Mesothelial cell of epicardium (in vitro differentiated cells): ENCODE measurements at regions not wholly inside any gene's neighbourhood (a gene's known extent, or its start where the extent isn't known, plus 50 kb on each side); places are given as distances from the start of the nearest gene placed in this dataset.

Source experiments
- DNase-seq, 2 experiments: peaks; one replicate each; pipeline ENCODE4 v3.0.0; 2021; ENCODE audit warnings: low spot score in 2 of 2; ENCODE audit not compliant: unreplicated experiment in 2 of 2
- H3K27ac Mint-ChIP-seq: 2 replicates; pipeline ENCODE4 v1.8.0; 2021; ENCODE audit warnings: mixed read lengths
- H3K27me3 Mint-ChIP-seq: 2 replicates; pipeline ENCODE4 v1.8.0; 2021; ENCODE audit warnings: low read depth, mixed read lengths
- H3K36me3 Mint-ChIP-seq: 2 replicates; pipeline ENCODE4 v1.8.0; 2021; ENCODE audit warnings: mixed read lengths
- H3K4me1 Mint-ChIP-seq: 2 replicates; pipeline ENCODE4 v1.8.0; 2021; ENCODE audit warnings: mixed read lengths
- H3K4me3 Mint-ChIP-seq: 2 replicates; pipeline ENCODE4 v1.8.0; 2021; ENCODE audit warnings: mild to moderate bottlenecking, moderate library complexity, mixed read lengths
- H3K9me3 Mint-ChIP-seq: 2 replicates; pipeline ENCODE4 v1.8.0; 2021; ENCODE audit warnings: mixed read lengths
- TF ChIP-seq, protein P1 (sequence below): fragments of 200-600 bp; sonication (generic); IDR thresholded peaks from one replicate; pipeline ENCODE4 v1.5.0; 2021; ENCODE audit warnings: antibody characterized with exemption; ENCODE audit not compliant: unreplicated experiment

GRCh38 chr4:44806071-44806470, 79.7 kb upstream of the GNPDA2 start:
- TF ChIP-seq, protein P1, sequence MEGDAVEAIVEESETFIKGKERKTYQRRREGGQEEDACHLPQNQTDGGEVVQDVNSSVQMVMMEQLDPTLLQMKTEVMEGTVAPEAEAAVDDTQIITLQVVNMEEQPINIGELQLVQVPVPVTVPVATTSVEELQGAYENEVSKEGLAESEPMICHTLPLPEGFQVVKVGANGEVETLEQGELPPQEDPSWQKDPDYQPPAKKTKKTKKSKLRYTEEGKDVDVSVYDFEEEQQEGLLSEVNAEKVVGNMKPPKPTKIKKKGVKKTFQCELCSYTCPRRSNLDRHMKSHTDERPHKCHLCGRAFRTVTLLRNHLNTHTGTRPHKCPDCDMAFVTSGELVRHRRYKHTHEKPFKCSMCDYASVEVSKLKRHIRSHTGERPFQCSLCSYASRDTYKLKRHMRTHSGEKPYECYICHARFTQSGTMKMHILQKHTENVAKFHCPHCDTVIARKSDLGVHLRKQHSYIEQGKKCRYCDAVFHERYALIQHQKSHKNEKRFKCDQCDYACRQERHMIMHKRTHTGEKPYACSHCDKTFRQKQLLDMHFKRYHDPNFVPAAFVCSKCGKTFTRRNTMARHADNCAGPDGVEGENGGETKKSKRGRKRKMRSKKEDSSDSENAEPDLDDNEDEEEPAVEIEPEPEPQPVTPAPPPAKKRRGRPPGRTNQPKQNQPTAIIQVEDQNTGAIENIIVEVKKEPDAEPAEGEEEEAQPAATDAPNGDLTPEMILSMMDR = no peak
- DNase-seq = no peak
- Mint-ChIP-seq H3K27me3 (no peaks in the 10 kb centered on the region), H3K9me3 (peaks cover 16% of the 10 kb centered on the region), H3K4me1 (no peaks in the 10 kb centered on the region), H3K36me3 (no peaks in the 10 kb centered on the region), H3K27ac (no peak overlapping the region), H3K4me3 (no peak overlapping the region)

- TF ChIP-seq, protein P1 = no peak
- no peaks in the 10 kb centered on the region for H3K4me1 Mint-ChIP-seq
- peaks cover 18% of the 10 kb centered on the region for H3K9me3 Mint-ChIP-seq
- no peaks in the 10 kb centered on the region for H3K36me3 Mint-ChIP-seq
- no peak overlapping the region for H3K4me3 Mint-ChIP-seq
- no peaks in the 10 kb centered on the region for H3K27me3 Mint-ChIP-seq
- no peak overlapping the region for H3K27ac Mint-ChIP-seq
- no peak for DNase-seq
Observed at GRCh38 chr4:44804301-44804700, 77.9 kb upstream of the GNPDA2 start.

DNA sequence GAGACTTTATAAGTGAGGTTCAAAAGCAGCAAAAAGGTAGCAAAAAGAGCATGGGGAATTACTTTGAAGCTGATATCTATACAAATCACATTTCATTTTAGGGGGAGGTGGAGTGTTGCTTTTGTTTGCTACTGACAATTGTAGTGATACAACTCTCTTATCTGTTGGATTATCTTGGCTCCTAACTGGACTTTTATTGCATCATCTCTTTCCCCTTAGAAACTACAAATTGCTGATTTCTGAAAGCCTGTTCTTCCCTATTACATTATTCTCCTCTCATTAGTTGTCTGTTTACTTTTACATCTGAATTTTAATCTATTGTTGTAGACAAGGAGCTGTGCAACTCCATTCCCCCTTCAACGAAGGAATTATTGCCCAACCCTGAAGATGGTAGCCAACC, 75.0 kb upstream of the GNPDA2 start:
- Mint-ChIP-seq H3K9me3 (peaks cover 33% of the 10 kb centered on the region), H3K4me3 (no peak overlapping the region), H3K36me3 (no peaks in the 10 kb centered on the region), H3K27me3 (no peaks in the 10 kb centered on the region), H3K27ac (no peak overlapping the region), H3K4me1 (no peaks in the 10 kb centered on the region)
- no peak for DNase-seq
- TF ChIP-seq, protein P1 = no peak

GRCh38 chr4:44791831-44792230, 65.5 kb upstream of the GNPDA2 start:
- no peaks in the 10 kb centered on the region for H3K27me3 Mint-ChIP-seq
- H3K4me1 Mint-ChIP-seq = no peaks in the 10 kb centered on the region
- no peak overlapping the region for H3K4me3 Mint-ChIP-seq
- no peak overlapping the region for H3K27ac Mint-ChIP-seq
- peaks cover 33% of the 10 kb centered on the region for H3K9me3 Mint-ChIP-seq
- TF ChIP-seq, protein P1 = no peak
- H3K36me3 Mint-ChIP-seq = no peaks in the 10 kb centered on the region
- DNase-seq = no peak

DNA sequence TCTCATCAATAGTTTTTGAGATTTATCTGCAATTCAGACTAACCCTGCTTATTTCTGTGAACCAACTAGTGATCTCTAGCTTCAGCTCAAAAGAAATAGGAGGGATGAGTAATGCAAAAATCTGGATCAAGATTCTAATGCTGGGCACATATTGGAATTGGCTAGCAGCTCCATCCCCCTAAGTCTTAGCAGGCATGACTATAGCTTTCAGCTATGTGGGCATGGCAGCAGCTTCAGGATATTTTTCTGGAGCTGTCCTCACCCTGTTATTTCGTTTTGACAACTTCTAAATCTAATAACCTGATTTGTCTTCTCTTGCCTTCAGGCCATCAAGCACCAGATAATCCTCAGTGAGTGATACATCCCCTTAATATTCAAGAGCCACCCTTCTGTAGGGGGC, 50.8 kb upstream of the GNPDA2 start:
- Mint-ChIP-seq H3K4me3 (no peak overlapping the region), H3K36me3 (no peaks in the 10 kb centered on the region), H3K27me3 (no peaks in the 10 kb centered on the region), H3K9me3 (peaks cover 62% of the 10 kb centered on the region), H3K4me1 (no peaks in the 10 kb centered on the region), H3K27ac (no peak overlapping the region)
- no peak for DNase-seq
- TF ChIP-seq, protein P1 = no peak
